ENCODE measurements at regions not wholly inside any gene's neighbourhood (a gene's known extent, or its start where the extent isn't known, plus 50 kb on each side); places are given as distances from the start of the nearest gene placed in this dataset.

- no peaks in the 10 kb centered on the region for H3K36me3 ChIP-seq
Measured at GRCh38 chr2:59874361-59874760, 679.1 kb downstream of the BCL11A start.

DNA sequence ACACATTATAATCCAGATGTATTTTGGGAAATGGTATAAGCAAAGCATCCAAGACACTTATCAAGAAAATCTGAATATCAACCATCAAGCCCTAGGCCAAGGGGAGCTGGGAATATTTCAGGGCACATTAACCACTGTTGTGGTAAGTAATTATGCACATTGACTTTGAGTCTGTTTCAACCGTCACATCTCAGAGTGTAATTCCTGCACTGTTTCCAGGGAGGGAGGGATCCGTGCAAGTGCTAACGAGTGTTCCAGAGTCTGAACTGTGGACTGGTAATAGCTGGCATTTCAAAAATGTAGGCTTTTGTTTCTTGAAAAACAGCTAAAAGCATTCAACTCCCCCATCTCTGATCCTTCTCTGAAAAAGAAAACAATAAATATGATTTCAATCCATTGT is 681.6 kb downstream of the BCL11A start:
- no peaks in the 10 kb centered on the region for H3K4me1 ChIP-seq
- intact Hi-C loops (cut with DNase I; ENCODE audit: low total_unique reads) = no loop called here
- no peaks in the 10 kb centered on the region for H3K9me3 ChIP-seq
- H3K27me3 ChIP-seq = no peaks in the 10 kb centered on the region
- no peak for TF ChIP-seq POLR2A (IDR thresholded peaks at IDR 0.05)
- TF ChIP-seq, protein P1, sequence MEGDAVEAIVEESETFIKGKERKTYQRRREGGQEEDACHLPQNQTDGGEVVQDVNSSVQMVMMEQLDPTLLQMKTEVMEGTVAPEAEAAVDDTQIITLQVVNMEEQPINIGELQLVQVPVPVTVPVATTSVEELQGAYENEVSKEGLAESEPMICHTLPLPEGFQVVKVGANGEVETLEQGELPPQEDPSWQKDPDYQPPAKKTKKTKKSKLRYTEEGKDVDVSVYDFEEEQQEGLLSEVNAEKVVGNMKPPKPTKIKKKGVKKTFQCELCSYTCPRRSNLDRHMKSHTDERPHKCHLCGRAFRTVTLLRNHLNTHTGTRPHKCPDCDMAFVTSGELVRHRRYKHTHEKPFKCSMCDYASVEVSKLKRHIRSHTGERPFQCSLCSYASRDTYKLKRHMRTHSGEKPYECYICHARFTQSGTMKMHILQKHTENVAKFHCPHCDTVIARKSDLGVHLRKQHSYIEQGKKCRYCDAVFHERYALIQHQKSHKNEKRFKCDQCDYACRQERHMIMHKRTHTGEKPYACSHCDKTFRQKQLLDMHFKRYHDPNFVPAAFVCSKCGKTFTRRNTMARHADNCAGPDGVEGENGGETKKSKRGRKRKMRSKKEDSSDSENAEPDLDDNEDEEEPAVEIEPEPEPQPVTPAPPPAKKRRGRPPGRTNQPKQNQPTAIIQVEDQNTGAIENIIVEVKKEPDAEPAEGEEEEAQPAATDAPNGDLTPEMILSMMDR (IDR thresholded peaks at IDR 0.05) = no peak
- H3K27ac ChIP-seq = no peak overlapping the region
- no peaks in the 10 kb centered on the region for H3K36me3 ChIP-seq
- no peak overlapping the region for H3K4me3 ChIP-seq
- DNase-seq = no peak

More at GRCh38 chr2:59874361-59874760, 679.1 kb downstream of the BCL11A start:
- no peaks in the 10 kb centered on the region for H3K27me3 ChIP-seq
- intact Hi-C loops (cut with DNase I; ENCODE audit: low total_unique reads) = no loop called here
- H3K4me3 ChIP-seq = no peak overlapping the region
- DNase-seq = no peak
- no peaks in the 10 kb centered on the region for H3K9me3 ChIP-seq
- no peak for TF ChIP-seq POLR2A (IDR thresholded peaks at IDR 0.05)
- TF ChIP-seq, protein P1 (IDR thresholded peaks at IDR 0.05) = no peak
- no peak overlapping the region for H3K27ac ChIP-seq
- H3K4me1 ChIP-seq = no peaks in the 10 kb centered on the region

- Histone ChIP-seq H3K27me3 (no peaks in the 10 kb centered on the region), H3K4me3 (no peak overlapping the region), H3K9me3 (no peaks in the 10 kb centered on the region), H3K27ac (no peak overlapping the region), H3K36me3 (no peaks in the 10 kb centered on the region), H3K4me1 (no peaks in the 10 kb centered on the region)
- DNase-seq = no peak
- TF ChIP-seq POLR2A (IDR thresholded peaks at IDR 0.05) = no peak
- TF ChIP-seq, protein P1 (IDR thresholded peaks at IDR 0.05) = no peak
- intact Hi-C loops (cut with DNase I; ENCODE audit: low total_unique reads) = no loop called here
Measured at GRCh38 chr2:59868981-59869380, 684.5 kb downstream of the BCL11A start.

- H3K27ac ChIP-seq = no peak overlapping the region
- intact Hi-C loops (cut with DNase I; ENCODE audit: low total_unique reads) = no loop called here
- no peak overlapping the region for H3K4me3 ChIP-seq
- no peaks in the 10 kb centered on the region for H3K36me3 ChIP-seq
- TF ChIP-seq POLR2A (IDR thresholded peaks at IDR 0.05) = no peak
- TF ChIP-seq, protein P1 (IDR thresholded peaks at IDR 0.05) = no peak
- no peaks in the 10 kb centered on the region for H3K27me3 ChIP-seq
- H3K4me1 ChIP-seq = no peaks in the 10 kb centered on the region
- DNase-seq = no peak
- H3K9me3 ChIP-seq = no peaks in the 10 kb centered on the region
Measured at GRCh38 chr2:59866436-59866835, 687.0 kb downstream of the BCL11A start.

DNA sequence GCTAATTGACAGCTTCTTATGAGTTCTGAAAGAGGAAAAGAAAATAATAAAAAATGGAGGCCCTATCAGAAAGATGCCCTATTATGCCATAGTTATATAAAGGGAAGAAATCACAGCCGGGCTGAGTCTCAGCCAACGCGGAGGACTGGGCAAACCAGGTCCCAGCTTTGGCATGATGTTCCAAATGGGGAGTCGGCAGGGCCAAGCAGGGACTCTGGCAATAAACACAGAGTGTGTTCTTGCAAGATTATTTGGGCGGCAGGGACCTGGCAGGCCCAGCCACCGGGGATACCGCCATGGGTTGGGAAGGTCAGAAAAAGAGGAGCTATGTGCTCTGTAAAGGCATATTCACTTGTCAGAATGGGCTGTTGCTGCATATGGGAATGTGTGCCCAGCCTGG is 694.9 kb downstream of the BCL11A start:
- DNase-seq = no peak
- H3K36me3 ChIP-seq = no peaks in the 10 kb centered on the region
- H3K4me1 ChIP-seq = no peaks in the 10 kb centered on the region
- no peaks in the 10 kb centered on the region for H3K9me3 ChIP-seq
- intact Hi-C loops (cut with DNase I; ENCODE audit: low total_unique reads) = no loop called here
- H3K27ac ChIP-seq = no peak overlapping the region
- no peak for TF ChIP-seq POLR2A (IDR thresholded peaks at IDR 0.05)
- TF ChIP-seq, protein P1 (IDR thresholded peaks at IDR 0.05) = no peak
- H3K4me3 ChIP-seq = no peak overlapping the region
- no peaks in the 10 kb centered on the region for H3K27me3 ChIP-seq
